Gastroesophageal sphincter (tissue), 4 donors: ENCODE measurements at regions not wholly inside any gene's neighbourhood (a gene's known extent, or its start where the extent isn't known, plus 50 kb on each side); places are given as distances from the start of the nearest gene placed in this dataset.
"Not testable (repeated sequence)": the region's sequence is repeated elsewhere in the genome, so short reads cannot be mapped to it uniquely, and the experiment has no call there.

ENCODE experiments used
- ATAC-seq: fragments of 150-250 bp; one replicate; pipeline ENCODE4 v1.9.1; 2016; ENCODE audit warnings: mild to moderate bottlenecking, moderate library complexity
- H3K27ac ChIP-seq, 4 donors: fragments of 200-600 bp; sonication (generic) in 3 of 4; 1 replicate in 3 of 4; 2 replicates in 1 of 4; pipeline ENCODE4 v1.5.1; 2016 to 2019
- H3K27me3 ChIP-seq: fragments of 200-600 bp; sonication (generic); one replicate; pipeline ENCODE4 v1.5.1; 2019
- H3K36me3 ChIP-seq, 2 donors: fragments of 200-600 bp; sonication (generic); one replicate each; pipeline ENCODE4 v1.5.1; 2019; ENCODE audit warnings: control low read depth in 1 of 2
- H3K4me1 ChIP-seq, 3 donors: fragments of 200-600 bp; sonication (generic); 1 replicate in 2 of 3; 2 replicates in 1 of 3; pipeline ENCODE4 v1.5.1; 2016 to 2019; ENCODE audit warnings: control low read depth in 2 of 3
- H3K4me3 ChIP-seq, 2 donors: fragments of 200-600 bp; sonication (generic); one replicate each; pipeline ENCODE4 v1.5.1; 2019; ENCODE audit warnings: mild to moderate bottlenecking in 1 of 2, moderate library complexity in 1 of 2
- H3K9me3 ChIP-seq, 3 donors: fragments of 200-600 bp; sonication (generic); one replicate each; pipeline ENCODE4 v1.5.1; 2017 to 2019; ENCODE audit warnings: control low read depth in 2 of 3
- EP300 ChIP-seq: sonication (generic); formaldehyde crosslinking; IDR thresholded peaks from one replicate; pipeline ENCODE4 v1.6.1; 2017; ENCODE audit warnings: antibody characterized with exemption, mild to moderate bottlenecking
- POLR2A ChIP-seq, 2 donors: fragments of 450-650 bp; IDR thresholded peaks; one replicate each; pipeline ENCODE4 v1.6.1; 2017; ENCODE audit warnings: antibody characterized with exemption in 2 of 2, mild to moderate bottlenecking in 2 of 2, moderate library complexity in 1 of 2
- POLR2AphosphoS5 ChIP-seq: sonication (generic); formaldehyde crosslinking; IDR thresholded peaks from one replicate; pipeline ENCODE4 v1.6.1; 2017; ENCODE audit warnings: antibody characterized with exemption
- WGBS, 2 donors: methylation state at CpG; one replicate each; pipeline ENCODE4 v1.1.5; 2018; ENCODE audit warnings: low coverage in 1 of 2; 5-methylcytosine and 5-hydroxymethylcytosine counted together
- TF ChIP-seq, protein P1 (sequence below), 4 experiments: fragments of 200-600 bp in 2 of 4; fragments of 450-650 bp in 2 of 4; sonication (generic) in 1 of 4; IDR thresholded peaks; one replicate each; pipeline ENCODE4 v1.5.1; 2017 to 2019; ENCODE audit warnings: antibody characterized with exemption in 4 of 4, mild to moderate bottlenecking in 2 of 4, moderate library complexity in 2 of 4

DNA sequence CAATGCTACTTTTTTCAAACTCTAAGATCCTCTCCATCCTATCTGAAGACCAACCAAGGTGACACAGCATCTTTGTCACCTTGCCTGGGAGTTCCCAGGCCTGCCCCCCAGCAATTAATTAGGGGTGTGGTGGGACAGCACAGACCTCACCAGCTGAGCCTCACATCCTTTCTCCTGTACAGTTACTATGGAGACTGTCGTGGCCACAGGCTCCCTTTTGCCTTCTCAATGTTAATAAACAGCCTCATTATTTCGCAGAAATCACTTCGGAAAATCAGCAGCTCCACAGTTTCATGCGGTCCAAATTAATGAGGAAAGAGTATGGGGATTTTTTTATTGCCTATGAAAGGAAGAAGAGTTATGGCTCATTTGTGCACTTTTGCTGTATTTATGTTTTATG lies 378.3 kb downstream of the NPHP4 start:
- H3K27me3 ChIP-seq: peaks cover 74% of the 10 kb centered on the region

DNA sequence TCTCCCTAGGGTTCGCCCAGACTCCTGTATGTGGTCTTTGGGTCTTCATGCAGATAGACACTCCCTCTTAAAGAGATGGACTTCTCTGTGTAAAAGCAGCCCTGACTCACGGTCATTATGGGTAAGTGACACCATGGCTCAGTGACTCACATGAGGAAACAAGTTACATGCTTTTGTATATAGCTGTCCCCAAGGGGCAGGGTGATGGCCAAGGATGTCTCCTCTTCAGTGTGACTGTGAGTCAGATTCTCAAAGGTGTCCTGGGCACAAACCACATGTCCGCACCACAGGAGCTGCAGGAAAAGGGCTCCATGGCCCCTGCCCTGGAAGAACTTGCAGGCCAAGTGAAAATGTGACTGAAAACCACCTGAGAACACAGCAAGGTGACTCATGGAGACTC lies 380.4 kb downstream of the NPHP4 start:
- Histone ChIP-seq H3K4me3 (no peak overlapping the region), H3K36me3 (no peaks in the 10 kb centered on the region), H3K27me3 (peaks cover 68% of the 10 kb centered on the region), H3K27ac (no peak overlapping the region), H3K9me3 (peaks cover 0 to 33% (median 0%) of the 10 kb centered on the region in 3 donors), H3K4me1 (no peaks in the 10 kb centered on the region)
- TF ChIP-seq EP300: no peak
- TF ChIP-seq, protein P1, sequence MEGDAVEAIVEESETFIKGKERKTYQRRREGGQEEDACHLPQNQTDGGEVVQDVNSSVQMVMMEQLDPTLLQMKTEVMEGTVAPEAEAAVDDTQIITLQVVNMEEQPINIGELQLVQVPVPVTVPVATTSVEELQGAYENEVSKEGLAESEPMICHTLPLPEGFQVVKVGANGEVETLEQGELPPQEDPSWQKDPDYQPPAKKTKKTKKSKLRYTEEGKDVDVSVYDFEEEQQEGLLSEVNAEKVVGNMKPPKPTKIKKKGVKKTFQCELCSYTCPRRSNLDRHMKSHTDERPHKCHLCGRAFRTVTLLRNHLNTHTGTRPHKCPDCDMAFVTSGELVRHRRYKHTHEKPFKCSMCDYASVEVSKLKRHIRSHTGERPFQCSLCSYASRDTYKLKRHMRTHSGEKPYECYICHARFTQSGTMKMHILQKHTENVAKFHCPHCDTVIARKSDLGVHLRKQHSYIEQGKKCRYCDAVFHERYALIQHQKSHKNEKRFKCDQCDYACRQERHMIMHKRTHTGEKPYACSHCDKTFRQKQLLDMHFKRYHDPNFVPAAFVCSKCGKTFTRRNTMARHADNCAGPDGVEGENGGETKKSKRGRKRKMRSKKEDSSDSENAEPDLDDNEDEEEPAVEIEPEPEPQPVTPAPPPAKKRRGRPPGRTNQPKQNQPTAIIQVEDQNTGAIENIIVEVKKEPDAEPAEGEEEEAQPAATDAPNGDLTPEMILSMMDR (IDR thresholded peaks at IDR 0.05): no peak
- TF ChIP-seq POLR2AphosphoS5: no peak
- TF ChIP-seq POLR2A (IDR thresholded peaks at IDR 0.05): no peak
- ATAC-seq: no peak
- WGBS, 2 donors: 73 to 89% methylated on average over 2 to 3 of the region's 3 CpGs

More for the DNA sequence above, 378.3 kb downstream of the NPHP4 start:
- no peak overlapping the region for H3K27ac ChIP-seq
- no peaks in the 10 kb centered on the region for H3K36me3 ChIP-seq
- TF ChIP-seq EP300 (no peak), POLR2AphosphoS5 (no peak), POLR2A (IDR thresholded peaks at IDR 0.05) (no peak)
- TF ChIP-seq, protein P1 (IDR thresholded peaks at IDR 0.05): no peak
- WGBS, 2 donors: 32 to 72% methylated on average over 4 of the region's 4 CpGs
- H3K4me1 ChIP-seq: no peaks in the 10 kb centered on the region
- no peak overlapping the region for H3K4me3 ChIP-seq
- ATAC-seq: no peak
- peaks cover 0 to 22% (median 0%) of the 10 kb centered on the region in 3 donors for H3K9me3 ChIP-seq

DNA sequence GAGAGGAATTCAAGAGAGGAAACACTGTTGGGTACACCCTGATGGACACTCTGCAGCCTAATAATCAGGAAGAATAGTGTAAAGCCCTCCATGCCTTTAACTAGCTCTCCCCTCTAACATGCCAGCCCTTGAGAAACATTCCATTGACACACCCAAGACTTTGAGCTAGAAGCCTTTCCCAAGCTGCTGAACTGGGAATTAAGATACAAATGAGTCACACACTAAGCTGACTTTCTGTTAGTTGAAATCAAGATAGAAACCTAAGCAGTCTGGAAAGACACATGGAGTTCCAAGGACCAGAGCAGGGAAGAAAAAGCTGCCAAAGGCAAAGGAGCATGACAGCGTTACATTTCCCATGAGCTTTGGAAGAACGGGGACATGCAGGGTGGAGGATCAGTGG lies 380.8 kb downstream of the NPHP4 start:
- H3K4me1 ChIP-seq: no peaks in the 10 kb centered on the region
- H3K36me3 ChIP-seq: no peaks in the 10 kb centered on the region
- ATAC-seq: no peak
- H3K4me3 ChIP-seq: no peak overlapping the region
- WGBS, 2 donors: 76 to 87% methylated on average over 2 of the region's 2 CpGs
- no peak overlapping the region for H3K27ac ChIP-seq
- H3K9me3 ChIP-seq: peaks cover 0 to 33% (median 0%) of the 10 kb centered on the region in 3 donors
- no peak for TF ChIP-seq POLR2AphosphoS5
- TF ChIP-seq POLR2A (IDR thresholded peaks at IDR 0.05): no peak
- TF ChIP-seq EP300: no peak
- TF ChIP-seq, protein P1 (IDR thresholded peaks at IDR 0.05): no peak
- H3K27me3 ChIP-seq: peaks cover 67% of the 10 kb centered on the region

GRCh38 chr1:5610432-5610831 lies 381.8 kb downstream of the NPHP4 start:
- no peak overlapping the region for H3K4me3 ChIP-seq
- H3K4me1 ChIP-seq: no peaks in the 10 kb centered on the region
- TF ChIP-seq EP300: no peak
- no peak for TF ChIP-seq POLR2A (IDR thresholded peaks at IDR 0.05)
- TF ChIP-seq, protein P1 (IDR thresholded peaks at IDR 0.05): no peak
- no peak for TF ChIP-seq POLR2AphosphoS5
- peaks cover 63% of the 10 kb centered on the region for H3K27me3 ChIP-seq
- peaks cover 0 to 33% (median 0%) of the 10 kb centered on the region in 3 donors for H3K9me3 ChIP-seq
- H3K36me3 ChIP-seq: no peaks in the 10 kb centered on the region
- H3K27ac ChIP-seq: no peak overlapping the region
- no peak for ATAC-seq
- 69 to 90% methylated on average over 1 of the region's 1 CpG for WGBS, 2 donors

DNA sequence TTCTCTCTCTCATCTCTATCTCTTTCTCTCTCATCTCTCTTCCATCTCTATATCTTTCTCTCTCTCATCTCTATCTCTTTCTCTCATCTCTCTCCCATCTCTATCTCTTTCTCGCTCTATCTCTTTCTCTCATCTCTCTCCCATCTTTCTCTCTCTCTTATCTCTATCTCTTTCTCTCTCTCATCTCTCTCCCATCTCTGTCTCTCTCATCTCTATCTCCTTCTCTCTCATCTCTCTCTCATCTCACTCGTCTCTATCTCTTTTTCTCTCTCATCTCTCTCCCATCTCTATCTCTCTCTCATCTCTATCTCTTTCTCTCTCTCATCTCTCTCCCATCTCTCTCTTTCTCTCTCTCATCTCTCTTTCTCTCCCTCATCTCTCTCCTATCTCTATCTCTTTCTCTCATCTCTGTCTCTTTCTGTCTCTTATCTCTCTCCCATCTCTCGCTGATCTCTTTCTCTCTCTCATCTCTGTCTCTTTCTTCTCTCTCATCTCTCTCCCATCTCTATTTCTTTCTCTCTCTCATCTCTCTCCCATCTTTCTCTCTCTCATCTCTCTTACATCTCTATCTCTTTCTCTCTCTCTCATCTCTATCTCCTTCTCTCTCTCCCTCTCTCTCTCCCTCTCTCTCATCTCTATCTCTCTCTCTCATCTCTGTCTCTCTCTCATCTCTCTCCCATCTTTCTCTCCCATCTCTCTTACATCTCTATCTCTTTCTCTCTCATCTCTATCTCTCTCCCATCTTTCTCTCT lies 388.7 kb downstream of the NPHP4 start:
- ATAC-seq: no peak

GRCh38 chr1:5602718-5603117 lies 389.5 kb downstream of the NPHP4 start:
- ATAC-seq: not testable (repeated sequence)

More for the DNA sequence above, 388.7 kb downstream of the NPHP4 start:
- H3K4me3 ChIP-seq: no peak overlapping the region
- no peaks in the 10 kb centered on the region for H3K36me3 ChIP-seq
- 80 to 87% methylated on average over 3 of the region's 3 CpGs for WGBS, 2 donors
- TF ChIP-seq, protein P1 (IDR thresholded peaks at IDR 0.05): no peak
- TF ChIP-seq EP300: no peak
- TF ChIP-seq POLR2AphosphoS5: no peak
- TF ChIP-seq POLR2A (IDR thresholded peaks at IDR 0.05): no peak
- no peak overlapping the region for H3K27ac ChIP-seq
- peaks cover 0 to 3% (median 0%) of the 10 kb centered on the region in 3 donors for H3K4me1 ChIP-seq
- peaks cover 0 to 7% (median 0%) of the 10 kb centered on the region in 3 donors for H3K9me3 ChIP-seq
- peaks cover 55% of the 10 kb centered on the region for H3K27me3 ChIP-seq

More at GRCh38 chr1:5602718-5603117, 389.5 kb downstream of the NPHP4 start:
- H3K4me1 ChIP-seq: peaks cover 0 to 11% (median 0%) of the 10 kb centered on the region in 3 donors
- 43 to 63% methylated on average over 1 to 4 of the region's 5 CpGs for WGBS, 2 donors
- H3K36me3 ChIP-seq, H3K4me3 ChIP-seq, H3K9me3 ChIP-seq, H3K27ac ChIP-seq: not testable (repeated sequence)
- H3K27me3 ChIP-seq: peaks cover 48% of the 10 kb centered on the region
